GM12878 (cell line): ENCODE measurements at regions not wholly inside any gene's neighbourhood (a gene's known extent, or its start where the extent isn't known, plus 50 kb on each side); places are given as distances from the start of the nearest gene placed in this dataset.

Experiments
- ATAC-seq: fragments of 200-7000 bp; cut with Tn5 transposase; 3 replicates; pipeline ENCODE4 v1.9.1; 2020; ENCODE audit warnings: mild to moderate bottlenecking, moderate library complexity
- BruUV-seq: library from RNA; stranded (reverse); fragments of 400-500 nt; replicated peaks from 2 replicates; lab custom pipeline; 2021; lab: Mats Ljungman, UMichigan
- CTCF ChIA-PET: fragments of 300-600 bp; sonication (Branson Sonifier 250); formaldehyde crosslinking; extraction: SDS; loops from one replicate; lab custom pipeline; 2021; ENCODE audit warnings: inconsistent platforms; lab: Yijun Ruan, JAX
- POLR2A ChIA-PET: fragments of 350-600 bp; formaldehyde crosslinking; extraction: SDS; loops from one replicate; lab custom pipeline; 2021; ENCODE audit warnings: inconsistent platforms; lab: Charles Lee
- RAD21 ChIA-PET: fragments of 300-600 bp; sonication (Branson Sonifier 250); formaldehyde crosslinking; loops from one replicate; lab custom pipeline; 2023; ENCODE audit warnings: antibody characterized with exemption; ENCODE audit not compliant: unreplicated experiment; lab: Charles Lee
- SMC1A ChIA-PET: fragments of 300-600 bp; sonication (Branson Sonifier 250); formaldehyde crosslinking; loops from one replicate; lab custom pipeline; 2023; ENCODE audit not compliant: unreplicated experiment, uncharacterized antibody; lab: Charles Lee
- DNase-seq: peaks from one replicate; pipeline ENCODE4 v3.0.0-alpha.2; 2011; ENCODE audit warnings: low read depth, low spot score
- FAIRE-seq: peaks from 3 replicates; lab custom pipeline; 2011; peaks lifted over from hg19 to GRCh38; lab: Jason Lieb, UNC
- H2AFZ ChIP-seq: 2 replicates; pipeline ENCODE4 v1.6.0; 2011; ENCODE audit warnings: low read depth, low read length, control low read depth; ENCODE audit not compliant: control insufficient read depth
- H3K27ac ChIP-seq: 2 replicates; pipeline ENCODE4 v1.5.1; 2011; ENCODE audit warnings: control low read depth; ENCODE audit not compliant: control insufficient read depth, insufficient read depth
- H3K27me3 ChIP-seq, 2 experiments: replicated peaks in 1 of 2; 2 replicates each; pipeline versions ENCODE4 v1.6.0 to v1.6.1; 2011; ENCODE audit warnings: low read length in 1 of 2; ENCODE audit not compliant: control insufficient read depth in 2 of 2, insufficient read depth in 2 of 2
- H3K36me3 ChIP-seq, 2 experiments: 2 replicates each; pipeline ENCODE4 v1.5.1; 2011; ENCODE audit warnings: low read length in 1 of 2; ENCODE audit not compliant: control insufficient read depth in 2 of 2, insufficient read depth in 2 of 2
- H3K4me1 ChIP-seq: 2 replicates; pipeline ENCODE4 v1.6.1; 2011; ENCODE audit warnings: mild to moderate bottlenecking, low read length, moderate library complexity, mixed read lengths; ENCODE audit not compliant: control insufficient read depth, insufficient read depth
- H3K4me2 ChIP-seq: 2 replicates; pipeline ENCODE4 v1.6.0; 2011; ENCODE audit warnings: control low read depth; ENCODE audit not compliant: control insufficient read depth, insufficient read depth
- H3K4me3 ChIP-seq: fragments of 200-600 bp; sonication (generic); 2 replicates; pipeline ENCODE4 v1.5.1; 2016
- H3K79me2 ChIP-seq: 2 replicates; pipeline ENCODE4 v1.6.0; 2011; ENCODE audit warnings: low read length; ENCODE audit not compliant: control insufficient read depth, insufficient read depth
- H3K9ac ChIP-seq: 2 replicates; pipeline ENCODE4 v1.8.0; 2011; ENCODE audit warnings: low read length, control low read depth, mixed read lengths; ENCODE audit not compliant: control insufficient read depth, insufficient read depth
- H3K9me3 ChIP-seq: replicated peaks from 3 replicates; pipeline ENCODE4 v1.5.1; 2011; ENCODE audit warnings: mild to moderate bottlenecking, low read length; ENCODE audit not compliant: control insufficient read depth, insufficient read depth
- H4K20me1 ChIP-seq: 2 replicates; pipeline ENCODE4 v1.6.0; 2011; ENCODE audit not compliant: control insufficient read depth, insufficient read depth
- ATF7 ChIP-seq: fragments of 450-650 bp; IDR thresholded peaks from 2 replicates; pipeline ENCODE4 v1.6.1; 2016; ENCODE audit warnings: low read depth, mild to moderate bottlenecking
- CHD1 ChIP-seq: IDR thresholded peaks from 2 replicates; pipeline ENCODE4 v1.6.1; 2012; ENCODE audit warnings: low read depth, low read length, improper control_type of control experiment
- CREM ChIP-seq: IDR thresholded peaks from 2 replicates; pipeline ENCODE4 v1.6.1; 2014; ENCODE audit warnings: antibody characterized with exemption, low read depth
- JUNB ChIP-seq: IDR thresholded peaks from 2 replicates; pipeline ENCODE4 v1.6.1; 2016; ENCODE audit warnings: antibody characterized with exemption, mild to moderate bottlenecking
- MAX ChIP-seq: IDR thresholded peaks from 2 replicates; pipeline ENCODE4 v1.6.1; 2012; ENCODE audit warnings: low read depth, low read length, improper control_type of control experiment
- MEF2B ChIP-seq: fragments of 450-650 bp; IDR thresholded peaks from 2 replicates; pipeline ENCODE4 v1.6.1; 2018; ENCODE audit warnings: mild to moderate bottlenecking, moderate library complexity; ENCODE audit not compliant: partially characterized antibody, poor library complexity, severe bottlenecking
- NFYB ChIP-seq: IDR thresholded peaks from 2 replicates; pipeline ENCODE4 v1.6.1; 2011; ENCODE audit warnings: low read depth, mild to moderate bottlenecking, low read length, improper control_type of control experiment, moderate library complexity; ENCODE audit not compliant: insufficient read depth
- NR2C1 ChIP-seq: fragments of 450-650 bp; IDR thresholded peaks from 2 replicates; pipeline ENCODE4 v1.6.1; 2017; ENCODE audit warnings: antibody characterized with exemption, mild to moderate bottlenecking, moderate library complexity
- PML ChIP-seq: IDR thresholded peaks from 2 replicates; pipeline ENCODE4 v1.6.1; 2012; ENCODE audit warnings: low read length, inconsistent platforms
- POLR2AphosphoS2 ChIP-seq: IDR thresholded peaks from 2 replicates; pipeline ENCODE4 v1.6.1; 2011; ENCODE audit warnings: low read depth, mild to moderate bottlenecking, low read length, improper control_type of control experiment, moderate library complexity
- RFX5 ChIP-seq: IDR thresholded peaks from 2 replicates; pipeline ENCODE4 v1.6.1; 2011; ENCODE audit warnings: low read depth, low read length, improper control_type of control experiment
- STAT3 ChIP-seq: IDR thresholded peaks from 2 replicates; pipeline ENCODE4 v1.6.1; 2011; ENCODE audit warnings: low read depth, low read length, improper control_type of control experiment
- ZNF24 ChIP-seq: fragments of 450-650 bp; IDR thresholded peaks from 2 replicates; pipeline ENCODE4 v1.6.1; 2017; ENCODE audit warnings: antibody characterized with exemption, mild to moderate bottlenecking
- WGBS: methylation state at CpG from one replicate; pipeline ENCODE4 v1.1.6; 2016; ENCODE audit warnings: low lambda C conversion rate; ENCODE audit not compliant: insufficient replicate concordance, insufficient coverage; ENCODE audit errors: missing lambda C conversion rate; 5-methylcytosine and 5-hydroxymethylcytosine counted together
- in situ Hi-C: fragments of 300-500 bp; cut with MboI; formaldehyde crosslinking; loops from 9 replicates; pipeline ENCODE4 v1.14.3; 2018; ENCODE audit warnings: mixed read lengths
- intact Hi-C: fragments of 100-400 bp; cut with micrococcal nuclease; formaldehyde crosslinking; loops from one replicate; pipeline ENCODE4 v1.14.2; 2022; ENCODE audit not compliant: unreplicated experiment
- TF ChIP-seq, protein P1 (sequence below): IDR thresholded peaks from 2 replicates; pipeline ENCODE4 v1.6.1; 2012; ENCODE audit warnings: improper control_type of control experiment, low read depth, low read length; ENCODE audit not compliant: insufficient replicate concordance

GRCh38 chr1:232445361-232446106, 184.4 kb downstream of the SIPA1L2 start:
- intact Hi-C loops: no loop called here
- ChIA-PET RAD21 (no interaction called here), SMC1A (no interaction called here), POLR2A (no interaction called here), CTCF (no interaction called here)
- no peaks in the 10 kb centered on the region for H3K79me2 ChIP-seq
- DNase-seq (no peak), FAIRE-seq (no peak), ATAC-seq (no peak)
- H3K4me2 ChIP-seq: no peak overlapping the region
- no peaks in the 10 kb centered on the region for H4K20me1 ChIP-seq
- no peak overlapping the region for H3K27ac ChIP-seq
- H3K36me3 ChIP-seq: no peaks in the 10 kb centered on the region
- TF ChIP-seq ATF7: no peak
- 49% methylated on average over 24 of the region's 24 CpGs for WGBS
- in situ Hi-C loops: no loop called here
- BruUV-seq: no TSS peak
- H2AFZ ChIP-seq: no peak overlapping the region
- no peaks in the 10 kb centered on the region for H3K27me3 ChIP-seq
- H3K9me3 ChIP-seq: no peaks in the 10 kb centered on the region
- no peaks in the 10 kb centered on the region for H3K4me1 ChIP-seq
- no peak overlapping the region for H3K9ac ChIP-seq
- no peak overlapping the region for H3K4me3 ChIP-seq

GRCh38 chr1:232443372-232443771, 186.6 kb downstream of the SIPA1L2 start:
- no peaks in the 10 kb centered on the region for H3K4me1 ChIP-seq
- in situ Hi-C loops: no loop called here
- H3K79me2 ChIP-seq: no peaks in the 10 kb centered on the region
- FAIRE-seq (no peak), DNase-seq (no peak), ATAC-seq (no peak)
- H2AFZ ChIP-seq: no peak overlapping the region
- H3K9ac ChIP-seq: no peak overlapping the region
- H3K36me3 ChIP-seq: no peaks in the 10 kb centered on the region
- H3K9me3 ChIP-seq: no peaks in the 10 kb centered on the region
- BruUV-seq: no TSS peak
- no peak overlapping the region for H3K27ac ChIP-seq
- SMC1A ChIA-PET: no interaction called here
- H3K4me3 ChIP-seq: no peak overlapping the region
- 5% methylated on average over 7 of the region's 7 CpGs for WGBS
- POLR2A ChIA-PET: no interaction called here
- no peak overlapping the region for H3K4me2 ChIP-seq
- intact Hi-C loops: no loop called here
- no peaks in the 10 kb centered on the region for H3K27me3 ChIP-seq
- RAD21 ChIA-PET: no interaction called here
- no peaks in the 10 kb centered on the region for H4K20me1 ChIP-seq
- CTCF ChIA-PET: no interaction called here
- no peak for TF ChIP-seq PML
- TF ChIP-seq NFYB: no peak
- TF ChIP-seq, protein P1, sequence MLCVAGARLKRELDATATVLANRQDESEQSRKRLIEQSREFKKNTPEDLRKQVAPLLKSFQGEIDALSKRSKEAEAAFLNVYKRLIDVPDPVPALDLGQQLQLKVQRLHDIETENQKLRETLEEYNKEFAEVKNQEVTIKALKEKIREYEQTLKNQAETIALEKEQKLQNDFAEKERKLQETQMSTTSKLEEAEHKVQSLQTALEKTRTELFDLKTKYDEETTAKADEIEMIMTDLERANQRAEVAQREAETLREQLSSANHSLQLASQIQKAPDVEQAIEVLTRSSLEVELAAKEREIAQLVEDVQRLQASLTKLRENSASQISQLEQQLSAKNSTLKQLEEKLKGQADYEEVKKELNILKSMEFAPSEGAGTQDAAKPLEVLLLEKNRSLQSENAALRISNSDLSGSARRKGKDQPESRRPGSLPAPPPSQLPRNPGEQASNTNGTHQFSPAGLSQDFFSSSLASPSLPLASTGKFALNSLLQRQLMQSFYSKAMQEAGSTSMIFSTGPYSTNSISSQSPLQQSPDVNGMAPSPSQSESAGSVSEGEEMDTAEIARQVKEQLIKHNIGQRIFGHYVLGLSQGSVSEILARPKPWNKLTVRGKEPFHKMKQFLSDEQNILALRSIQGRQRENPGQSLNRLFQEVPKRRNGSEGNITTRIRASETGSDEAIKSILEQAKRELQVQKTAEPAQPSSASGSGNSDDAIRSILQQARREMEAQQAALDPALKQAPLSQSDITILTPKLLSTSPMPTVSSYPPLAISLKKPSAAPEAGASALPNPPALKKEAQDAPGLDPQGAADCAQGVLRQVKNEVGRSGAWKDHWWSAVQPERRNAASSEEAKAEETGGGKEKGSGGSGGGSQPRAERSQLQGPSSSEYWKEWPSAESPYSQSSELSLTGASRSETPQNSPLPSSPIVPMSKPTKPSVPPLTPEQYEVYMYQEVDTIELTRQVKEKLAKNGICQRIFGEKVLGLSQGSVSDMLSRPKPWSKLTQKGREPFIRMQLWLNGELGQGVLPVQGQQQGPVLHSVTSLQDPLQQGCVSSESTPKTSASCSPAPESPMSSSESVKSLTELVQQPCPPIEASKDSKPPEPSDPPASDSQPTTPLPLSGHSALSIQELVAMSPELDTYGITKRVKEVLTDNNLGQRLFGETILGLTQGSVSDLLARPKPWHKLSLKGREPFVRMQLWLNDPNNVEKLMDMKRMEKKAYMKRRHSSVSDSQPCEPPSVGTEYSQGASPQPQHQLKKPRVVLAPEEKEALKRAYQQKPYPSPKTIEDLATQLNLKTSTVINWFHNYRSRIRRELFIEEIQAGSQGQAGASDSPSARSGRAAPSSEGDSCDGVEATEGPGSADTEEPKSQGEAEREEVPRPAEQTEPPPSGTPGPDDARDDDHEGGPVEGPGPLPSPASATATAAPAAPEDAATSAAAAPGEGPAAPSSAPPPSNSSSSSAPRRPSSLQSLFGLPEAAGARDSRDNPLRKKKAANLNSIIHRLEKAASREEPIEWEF: no peak
- TF ChIP-seq MAX: no peak
- no peak for TF ChIP-seq RFX5
- TF ChIP-seq STAT3: no peak
- TF ChIP-seq ZNF24: no peak
- TF ChIP-seq JUNB: no peak
- no peak for TF ChIP-seq CHD1
- no peak for TF ChIP-seq CREM
- no peak for TF ChIP-seq MEF2B
- TF ChIP-seq NR2C1: no peak
- TF ChIP-seq POLR2AphosphoS2: no peak
